Cardiac septum (tissue), 1 donor: ENCODE measurements at regions not wholly inside any gene's neighbourhood (a gene's known extent, or its start where the extent isn't known, plus 50 kb on each side); places are given as distances from the start of the nearest gene placed in this dataset. TPM values are rescaled to one million over a fixed set of nuclear protein-coding genes. Genes with fewer than 3 reads are reported as not detected.

Experiments
- microRNA-seq: library from miRNA; unstranded; fragments of <30 nt; microRNA quantifications from one replicate; pipeline ENCODE4 v1.2.0, GENCODE V29; 2020
- donor health status: DM: no; HTN: no; CAD: no.

Small RNA genes lying in the stretch of these regions (microRNA-seq; reads per million reads assigned to microRNA genes)
- not detected for gene MIR8068
